Daoy (cell line): ENCODE measurements at regions not wholly inside any gene's neighbourhood (a gene's known extent, or its start where the extent isn't known, plus 50 kb on each side); places are given as distances from the start of the nearest gene placed in this dataset.

Source experiments
- DNase-seq: peaks from one replicate; pipeline ENCODE4 v3.0.0-alpha.2; 2015; ENCODE audit warnings: low read depth

DNA sequence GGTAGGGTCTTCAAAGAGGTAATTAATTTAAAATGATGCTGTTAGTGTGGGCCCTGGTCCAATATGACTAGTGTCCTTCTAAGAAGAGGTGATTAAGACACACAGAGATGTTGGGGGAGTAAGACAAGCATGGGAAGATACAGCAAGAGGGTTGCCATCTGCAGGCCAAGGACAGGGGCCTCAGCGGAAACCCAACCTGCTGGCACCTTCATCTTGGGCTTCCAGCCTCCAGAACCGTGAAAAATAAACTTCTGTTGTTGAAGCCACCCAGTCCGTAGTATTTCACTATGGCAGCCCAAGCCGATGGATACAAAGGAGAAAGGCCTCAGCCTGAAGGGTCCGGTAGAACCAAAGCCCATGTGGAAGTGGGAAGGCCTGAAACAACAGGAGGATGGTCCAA lies 161.7 kb upstream of the UBE2E1 start:
- no peak for DNase-seq

- DNase-seq = no peak
Measured at GRCh38 chr3:23644676-23645075, 161.1 kb upstream of the UBE2E1 start.

DNA sequence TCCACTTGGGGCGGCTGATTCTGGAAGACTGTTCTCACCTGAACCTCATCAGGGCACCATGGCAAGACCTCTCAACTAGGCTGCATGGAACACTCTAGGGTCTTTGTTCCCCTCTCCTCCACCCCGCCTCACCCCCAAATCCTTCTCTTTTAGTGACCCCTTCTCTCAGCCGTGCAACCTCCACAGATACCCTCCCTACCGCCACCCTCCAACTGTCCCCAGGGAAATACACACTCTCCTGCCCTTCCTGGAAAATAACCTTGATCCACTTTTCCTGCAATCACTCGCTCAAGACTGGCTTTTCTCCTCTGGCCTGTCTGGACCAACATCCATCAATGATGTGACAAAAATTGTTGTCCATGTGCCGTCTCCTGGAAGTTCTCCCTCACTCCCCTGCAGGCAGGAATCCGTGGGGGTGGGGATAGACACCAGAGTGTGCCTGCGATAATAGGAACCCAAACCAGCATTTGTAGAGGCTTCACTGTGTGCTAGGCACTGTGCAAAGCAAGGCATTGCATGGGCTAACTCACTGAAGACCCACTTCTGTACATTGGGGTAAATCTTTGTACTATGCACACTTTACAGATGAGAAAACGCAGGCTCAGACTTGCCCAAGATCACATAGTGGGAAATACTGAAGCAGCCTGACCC lies 160.1 kb upstream of the UBE2E1 start:
- DNase-seq = no peak

DNA sequence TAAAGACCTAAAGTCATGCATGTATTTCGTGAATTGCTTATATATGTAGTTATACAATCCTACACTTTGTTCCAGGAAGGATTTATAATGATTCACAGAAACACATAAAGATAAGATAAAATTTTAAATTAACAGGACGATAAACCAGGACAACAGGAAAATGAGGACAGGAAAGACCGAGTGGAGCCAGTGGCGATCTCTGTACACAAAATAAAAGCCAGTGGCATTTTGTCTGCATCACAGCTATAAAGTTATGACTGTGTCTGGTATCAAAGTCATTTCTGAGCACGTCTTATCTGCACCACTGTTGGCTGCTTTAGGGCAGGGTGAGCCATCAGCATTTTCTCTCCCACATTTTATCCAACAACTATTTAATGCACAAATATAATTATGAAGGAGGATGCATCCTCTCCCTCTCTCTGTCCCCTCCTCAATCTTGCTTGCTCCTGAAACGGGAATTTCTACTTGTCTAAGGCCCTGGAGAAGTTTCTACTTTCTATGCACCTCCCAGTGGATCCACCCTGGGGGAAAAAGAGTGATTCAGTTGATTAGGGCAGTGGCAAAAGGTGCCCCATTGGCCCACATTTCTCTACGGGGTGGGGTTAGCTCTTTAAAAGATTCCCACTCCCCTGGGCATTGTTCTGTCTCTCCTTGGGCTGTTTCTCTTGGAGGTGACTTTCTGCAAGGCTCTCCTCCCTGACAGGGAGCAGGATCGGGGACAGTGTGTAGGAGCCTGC lies 159.4 kb upstream of the UBE2E1 start:
- DNase-seq = no peak

- DNase-seq = no peak
Measured at GRCh38 chr3:23647706-23648258, 158.0 kb upstream of the UBE2E1 start.

DNA sequence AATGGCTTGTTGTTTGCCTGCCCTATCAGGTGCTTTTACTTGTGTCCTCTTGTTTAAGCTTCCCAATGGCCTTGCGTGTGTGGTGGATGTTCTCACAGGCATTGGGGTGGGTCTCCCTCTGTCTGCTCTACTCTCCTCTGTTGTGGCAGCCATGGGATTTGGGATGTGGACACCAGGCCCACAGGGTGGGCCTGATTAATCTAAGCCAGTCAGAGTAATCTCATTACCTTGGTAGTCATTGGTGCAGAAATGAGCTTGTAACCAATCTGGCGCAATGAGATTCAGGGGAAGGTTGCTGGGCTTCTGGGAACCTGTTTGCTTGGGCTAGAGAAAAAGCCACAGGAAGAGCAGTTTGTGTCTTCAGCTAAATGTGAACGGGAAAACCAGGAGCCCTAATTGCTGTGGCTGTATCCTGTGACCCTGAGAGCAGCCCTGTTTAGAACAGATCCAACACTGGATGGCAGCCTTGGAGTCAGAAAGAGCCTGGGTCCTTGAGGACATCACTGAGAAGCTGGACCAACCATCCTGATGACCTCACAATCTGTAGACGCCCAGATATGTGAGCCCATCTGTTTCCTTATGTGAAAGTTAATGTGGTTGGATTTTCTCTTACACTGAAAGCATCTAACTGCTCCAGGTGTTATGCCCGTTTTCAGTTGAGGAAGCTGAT lies 157.3 kb upstream of the UBE2E1 start:
- DNase-seq = peak; percentile 35

GRCh38 chr3:23648996-23649395 lies 156.8 kb upstream of the UBE2E1 start:
- DNase-seq = peak; percentile 22

- no peak for DNase-seq
Measured at GRCh38 chr3:23649448-23649847, 156.3 kb upstream of the UBE2E1 start.

- peak; percentile 72 for DNase-seq
Measured at GRCh38 chr3:23650371-23651140, 155.2 kb upstream of the UBE2E1 start.

DNA sequence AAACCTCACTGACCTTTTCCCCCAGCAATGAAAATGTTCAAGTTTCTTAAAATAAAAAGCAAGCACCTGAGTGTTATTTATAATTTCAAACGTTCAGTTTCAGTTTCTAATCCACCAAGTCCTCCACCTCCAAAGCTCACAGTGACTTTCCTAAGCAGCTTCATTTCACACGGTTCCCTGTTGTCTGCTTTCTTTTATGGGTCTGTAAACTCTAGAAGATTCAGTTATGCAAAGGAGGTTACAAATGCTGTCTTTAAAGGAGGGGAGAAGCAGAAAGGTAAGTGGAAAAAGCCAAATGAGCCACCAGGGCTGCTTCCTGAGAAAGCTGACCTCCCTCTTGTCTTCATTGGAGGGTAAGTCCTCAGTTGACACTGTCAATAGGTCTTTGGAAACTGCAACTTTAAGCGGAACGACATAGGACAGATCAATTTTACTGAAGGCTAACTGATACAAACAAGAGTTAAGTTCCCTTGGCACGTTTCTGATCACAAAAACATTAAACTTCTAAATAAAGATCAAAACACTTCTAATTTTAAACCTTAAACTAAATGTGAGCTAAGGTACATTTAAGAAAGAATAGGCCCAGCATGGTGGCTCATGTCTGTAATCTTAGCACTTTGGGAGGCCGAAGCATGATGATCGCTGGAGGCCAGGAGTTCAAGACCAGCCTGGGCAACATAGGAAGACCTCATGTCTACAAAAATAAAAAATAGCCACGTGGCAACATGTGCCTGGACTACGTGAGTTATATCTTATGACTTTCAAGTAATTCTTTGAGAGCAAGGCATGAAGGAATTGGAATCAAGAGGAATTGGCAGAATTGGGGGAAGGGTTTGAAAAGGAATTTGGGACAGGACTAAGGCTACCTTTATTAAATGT lies 151.9 kb upstream of the UBE2E1 start:
- DNase-seq = no peak

DNA sequence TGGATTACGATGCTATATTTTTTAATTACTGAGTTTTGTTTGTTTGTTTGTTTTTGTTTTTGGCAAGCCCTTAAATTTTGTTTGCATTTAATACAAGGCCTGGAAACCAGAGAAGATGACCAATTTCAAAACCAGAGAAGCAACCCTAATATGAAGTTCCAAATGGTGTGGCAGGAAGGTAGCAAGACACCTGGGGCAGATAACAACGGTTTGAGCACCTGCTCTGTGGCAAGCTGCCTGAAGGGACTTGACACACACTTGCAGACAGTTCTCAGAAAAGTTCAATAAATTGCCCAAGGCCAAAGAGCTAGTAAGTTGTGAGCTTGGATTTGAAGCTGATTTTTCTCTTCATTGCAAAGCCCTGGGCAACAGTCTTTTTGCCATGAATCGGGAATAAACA lies 151.2 kb upstream of the UBE2E1 start:
- DNase-seq = no peak

- DNase-seq = no peak
Measured at GRCh38 chr3:23655749-23656148, 150.0 kb upstream of the UBE2E1 start.

DNA sequence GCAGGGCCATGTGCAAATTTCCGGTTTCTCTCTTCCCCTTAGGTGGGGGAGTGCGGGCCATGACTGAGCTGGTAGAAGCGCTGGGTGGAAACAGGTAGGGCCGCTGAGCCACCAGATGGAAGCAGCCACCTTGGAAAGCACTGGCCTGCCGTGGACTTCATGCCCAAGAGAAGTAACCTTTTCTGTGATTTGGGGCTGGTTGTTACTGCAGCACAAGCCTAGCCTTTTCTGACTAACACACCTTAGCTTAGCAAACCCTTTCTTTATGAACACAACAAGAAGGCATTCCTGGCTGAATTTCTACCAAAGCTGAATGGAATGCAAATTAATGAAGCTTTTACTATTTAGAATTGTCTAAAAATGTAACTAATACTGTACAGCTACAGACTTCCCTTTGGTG lies 149.6 kb upstream of the UBE2E1 start:
- no peak for DNase-seq

- no peak for DNase-seq
Measured at GRCh38 chr3:23656821-23657220, 148.9 kb upstream of the UBE2E1 start.

- no peak for DNase-seq
Measured at GRCh38 chr3:23657647-23658046, 148.1 kb upstream of the UBE2E1 start.

DNA sequence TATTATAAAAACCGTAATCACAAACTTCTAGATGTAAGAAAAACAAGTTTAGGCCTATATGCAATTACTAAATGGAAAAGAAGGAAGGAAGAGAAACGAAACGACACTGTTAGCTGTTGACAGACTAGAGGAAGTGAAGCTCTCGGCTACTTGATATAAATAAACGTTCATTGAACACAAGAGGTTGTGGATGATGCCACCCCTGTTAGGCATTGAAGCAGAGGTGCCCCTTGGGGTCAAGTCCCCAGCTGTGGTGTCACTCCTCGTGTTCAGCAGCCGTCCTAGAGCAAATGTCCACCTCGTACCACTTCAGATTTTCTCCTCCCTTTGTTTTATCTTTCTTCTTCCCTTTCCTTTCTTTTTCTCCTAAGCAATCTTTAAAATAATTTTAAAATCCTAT lies 146.5 kb upstream of the UBE2E1 start:
- DNase-seq = no peak

DNA sequence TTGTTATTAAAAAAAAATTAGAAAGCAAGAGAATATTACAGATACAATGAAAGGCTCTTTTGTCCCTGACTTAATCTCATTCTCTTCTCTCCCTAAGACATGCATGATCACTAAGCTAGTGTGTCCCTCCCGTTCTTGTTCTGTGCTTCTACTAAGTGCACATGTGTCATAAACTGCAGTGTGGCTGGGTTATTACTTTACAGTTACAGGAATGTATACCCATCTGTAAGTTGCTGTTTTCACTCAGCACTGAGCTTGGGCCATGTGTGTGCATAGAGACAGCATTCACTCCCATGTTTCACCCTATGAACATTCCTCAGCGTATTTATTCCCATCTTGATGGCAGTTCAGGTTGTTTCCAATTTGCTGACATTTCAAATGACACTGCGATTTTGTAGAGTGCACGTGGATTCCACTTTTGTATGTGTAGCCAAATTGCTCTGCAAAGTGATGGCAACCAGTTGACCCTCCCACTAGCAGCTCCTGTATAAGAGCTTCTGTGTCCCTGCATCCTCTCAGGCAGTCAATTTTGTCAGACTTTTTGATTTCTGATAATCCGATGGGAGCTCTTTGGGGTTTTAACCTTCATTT lies 145.8 kb upstream of the UBE2E1 start:
- no peak for DNase-seq

DNA sequence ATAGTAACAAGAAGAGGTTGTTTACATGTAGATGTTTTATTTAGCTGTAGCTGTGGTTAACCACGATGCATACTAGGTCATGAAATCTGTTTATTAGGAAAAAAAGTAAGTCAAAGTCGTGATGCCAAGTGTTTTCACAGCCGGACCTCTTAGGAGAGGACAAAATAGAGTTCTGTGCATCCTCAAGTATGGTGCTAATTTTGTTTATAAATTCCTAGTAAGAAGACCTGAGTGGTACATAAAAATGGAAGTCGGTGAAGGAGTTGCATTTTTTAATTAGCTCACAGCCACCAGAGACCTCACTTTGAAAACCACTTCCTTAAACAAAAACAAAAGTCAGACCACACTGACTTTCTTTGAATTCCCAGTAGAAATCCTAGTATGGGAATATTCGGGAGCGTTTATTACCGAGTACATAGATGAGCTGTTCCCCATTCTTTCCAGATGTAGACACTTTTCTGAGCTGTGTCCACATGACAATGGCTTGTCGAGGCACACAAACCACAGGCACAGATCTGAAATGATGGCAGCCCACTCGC lies 143.6 kb upstream of the UBE2E1 start:
- no peak for DNase-seq

DNA sequence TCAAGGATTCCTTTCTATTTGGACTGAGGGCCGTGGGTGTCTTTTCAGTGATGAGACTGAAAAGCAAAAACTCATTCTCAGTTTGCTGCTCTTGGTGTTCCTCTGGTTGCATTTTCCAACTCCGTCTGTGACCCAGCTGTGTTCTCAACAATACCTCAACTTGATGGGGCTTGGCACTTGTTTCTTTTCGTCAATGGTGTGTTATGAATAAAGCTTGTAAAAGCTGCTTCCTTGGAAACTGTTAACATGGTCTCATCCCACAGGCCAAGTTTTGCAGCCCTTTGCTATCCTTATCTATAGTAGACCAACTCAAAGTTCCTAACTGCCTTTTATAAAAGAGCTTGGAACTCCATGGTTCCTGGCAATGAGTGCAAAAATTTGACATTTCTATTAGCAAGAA lies 142.5 kb upstream of the UBE2E1 start:
- DNase-seq = no peak

- no peak for DNase-seq
Measured at GRCh38 chr3:23663661-23664186, 142.0 kb upstream of the UBE2E1 start.
